HepG2 (cell line): ENCODE measurements at regions not wholly inside any gene's neighbourhood (a gene's known extent, or its start where the extent isn't known, plus 50 kb on each side); places are given as distances from the start of the nearest gene placed in this dataset.

Experiments used
- ATAC-seq: fragments of 200-7000 bp; cut with Tn5 transposase; 3 replicates; pipeline ENCODE4 v1.9.1; 2020; ENCODE audit warnings: mild to moderate bottlenecking, moderate library complexity
- BruUV-seq: library from RNA; stranded (reverse); fragments of 400-500 nt; replicated peaks from 2 replicates; lab custom pipeline; 2021; lab: Mats Ljungman, UMichigan
- CTCF ChIA-PET: fragments of 300-600 bp; formaldehyde crosslinking; extraction: SDS; loops from one replicate; lab custom pipeline; 2021; ENCODE audit warnings: low total read pairs, inconsistent platforms, low intra/inter-chr PET ratio; lab: Yijun Ruan, JAX
- POLR2A ChIA-PET: fragments of 350-600 bp; sonication (Branson Sonifier 250); formaldehyde crosslinking; loops from one replicate; lab custom pipeline; 2020; ENCODE audit warnings: antibody characterized with exemption, inconsistent platforms; lab: Yijun Ruan, JAX
- DNase-seq: peaks from one replicate; pipeline ENCODE4 v3.0.0-alpha.2; 2015; ENCODE audit warnings: low spot score
- FAIRE-seq: peaks from 3 replicates; lab custom pipeline; 2011; peaks lifted over from hg19 to GRCh38; lab: Jason Lieb, UNC
- H2AFZ ChIP-seq: one replicate; pipeline ENCODE4 v1.6.1; 2011; ENCODE audit warnings: low read length, inconsistent platforms
- H3K27ac ChIP-seq: fragments of 300-600 bp; 3 replicates; pipeline ENCODE4 v1.8.0; 2011; ENCODE audit warnings: mixed run types, mild to moderate bottlenecking, mixed read lengths, low read length, inconsistent platforms; ENCODE audit not compliant: insufficient read depth; ENCODE audit errors: extremely low read length
- H3K27me3 ChIP-seq, 2 experiments: fragments of 200-600 bp in 1 of 2; 2 replicates in 1 of 2; 3 replicates in 1 of 2; pipeline versions ENCODE4 v1.6.0 to v1.8.0; 2011; ENCODE audit warnings: low read length in 2 of 2, mild to moderate bottlenecking in 2 of 2, moderate library complexity in 2 of 2, inconsistent platforms in 1 of 2; ENCODE audit not compliant: insufficient read depth in 2 of 2, control insufficient read depth in 1 of 2
- H3K36me3 ChIP-seq, 2 experiments: fragments of 200-600 bp in 1 of 2; replicated peaks in 1 of 2; 2 replicates in 1 of 2; 3 replicates in 1 of 2; pipeline versions ENCODE4 v1.5.1 to v1.8.0; 2011; ENCODE audit warnings: low read length in 2 of 2, inconsistent platforms in 1 of 2; ENCODE audit not compliant: insufficient read depth in 2 of 2, control insufficient read depth in 1 of 2
- H3K4me1 ChIP-seq: 2 replicates; pipeline ENCODE4 v1.5.1; 2012; ENCODE audit warnings: low read length, inconsistent platforms; ENCODE audit not compliant: insufficient read depth
- H3K4me2 ChIP-seq: 2 replicates; pipeline ENCODE4 v1.6.0; 2011; ENCODE audit warnings: low read depth, low read length, inconsistent platforms
- H3K4me3 ChIP-seq, 3 experiments: fragments of 200-600 bp in 1 of 3; sonication (generic), shearing (Covaris generic) in 1 of 3; replicated peaks in 1 of 3; 2 replicates each; pipeline ENCODE4 v1.5.1; 2011 to 2016; ENCODE audit warnings: low read length in 3 of 3, inconsistent platforms in 2 of 3, low read depth in 2 of 3, mild to moderate bottlenecking in 2 of 3, control low read depth in 1 of 3, mixed read lengths in 1 of 3; ENCODE audit not compliant: insufficient read depth in 1 of 3
- H3K79me2 ChIP-seq: one replicate; pipeline ENCODE4 v1.6.1; 2011; ENCODE audit warnings: low read length, inconsistent platforms; ENCODE audit not compliant: insufficient read depth
- H3K9ac ChIP-seq: 2 replicates; pipeline ENCODE4 v1.6.0; 2011; ENCODE audit warnings: mild to moderate bottlenecking, low read depth, low read length, inconsistent platforms; ENCODE audit not compliant: insufficient read depth
- H3K9me3 ChIP-seq: 2 replicates; pipeline ENCODE4 v1.5.1; 2012; ENCODE audit warnings: mild to moderate bottlenecking, low read length
- H4K20me1 ChIP-seq: 2 replicates; pipeline ENCODE4 v1.6.0; 2011; ENCODE audit warnings: inconsistent platforms, mild to moderate bottlenecking, low read length, moderate library complexity; ENCODE audit not compliant: insufficient read depth
- ASH2L ChIP-seq: fragments of 300-600, 200-600 bp; sonication (generic); IDR thresholded peaks from 2 replicates; pipeline ENCODE4 v1.7.0; 2017; ENCODE audit warnings: low read depth, mild to moderate bottlenecking, moderate library complexity, mixed read lengths, low read length; ENCODE audit not compliant: insufficient read length
- ZFY ChIP-seq: sonication (generic); formaldehyde crosslinking; IDR thresholded peaks from 2 replicates; pipeline ENCODE4 v1.4.0; 2020; ENCODE audit warnings: missing genetic modification reagents
- ZNF331 ChIP-seq: sonication (generic); formaldehyde crosslinking; IDR thresholded peaks from 2 replicates; pipeline ENCODE4 v1.4.0; 2020; ENCODE audit warnings: missing genetic modification reagents
- ZNF768 ChIP-seq: sonication (generic); formaldehyde crosslinking; IDR thresholded peaks from 2 replicates; pipeline ENCODE4 v1.4.0; 2020; ENCODE audit warnings: missing genetic modification reagents
- WGBS: methylation state at CpG from one replicate; pipeline ENCODE4 v1.1.6; 2017; ENCODE audit warnings: low lambda C conversion rate; 5-methylcytosine and 5-hydroxymethylcytosine counted together
- in situ Hi-C: cut with HindIII; loops from 2 replicates; pipeline ENCODE4 v1.10.0; 2017; ENCODE audit warnings: low pct_unique_long_range_greater_than_20kb; ENCODE audit not compliant: extremely low pct_ligation_motif_present
- intact Hi-C: fragments of 100-400 bp; cut with micrococcal nuclease; formaldehyde crosslinking; loops from one replicate; pipeline ENCODE4 v1.10.0; 2022; ENCODE audit not compliant: unreplicated experiment

- no peaks in the 10 kb centered on the region for H3K36me3 ChIP-seq
- ChIA-PET POLR2A (no interaction called here), CTCF (no interaction called here)
- intact Hi-C loops (no loop called here), in situ Hi-C loops (no loop called here)
- H3K27me3 ChIP-seq, result peaks cover 6 to 23% of the 10 kb centered on the region in 2 experiments; a peak in 2 of 5 replicates
- H3K9ac ChIP-seq, result no peak overlapping the region
- H3K4me3 ChIP-seq, result no peak overlapping the region
- TF ChIP-seq ZNF331 (CRISPR knock-in tag) (peak; percentile 100), ZFY (CRISPR knock-in tag) (no peak)
- WGBS, result 45% methylated on average over 3 of the region's 5 CpGs
- BruUV-seq, result no TSS peak
- no peak overlapping the region for H3K4me2 ChIP-seq
- no peak overlapping the region for H2AFZ ChIP-seq
- FAIRE-seq (no peak), ATAC-seq (no peak), DNase-seq (no peak)
- peaks cover 13% of the 10 kb centered on the region for H3K9me3 ChIP-seq
- H3K27ac ChIP-seq, result no peak overlapping the region
- peaks cover 15% of the 10 kb centered on the region for H3K4me1 ChIP-seq
- no peaks in the 10 kb centered on the region for H4K20me1 ChIP-seq
- H3K79me2 ChIP-seq, result no peaks in the 10 kb centered on the region
Observed at GRCh38 chr9:129355631-129356030, 177.6 kb upstream of the IER5L start.

GRCh38 chr9:129354498-129354897 lies 176.4 kb upstream of the IER5L start:
- Histone ChIP-seq H3K79me2 (no peaks in the 10 kb centered on the region), H3K36me3 (no peaks in the 10 kb centered on the region), H2AFZ (no peak overlapping the region), H3K4me3 (no peak overlapping the region), H3K9me3 (peaks cover 13% of the 10 kb centered on the region), H3K4me1 (peaks cover 15% of the 10 kb centered on the region), H3K27me3 (peaks cover 6 to 23% of the 10 kb centered on the region in 2 experiments; a peak in 2 of 5 replicates), H3K9ac (no peak overlapping the region), H4K20me1 (no peaks in the 10 kb centered on the region), H3K27ac (no peak overlapping the region), H3K4me2 (no peak overlapping the region)
- intact Hi-C loops (no loop called here), in situ Hi-C loops (no loop called here)
- FAIRE-seq, result no peak
- ChIA-PET CTCF (no interaction called here), POLR2A (no interaction called here)
- no TSS peak for BruUV-seq
- TF ChIP-seq ZNF768 (CRISPR knock-in tag), result peak; percentile 89
- TF ChIP-seq ASH2L, result no peak
- ATAC-seq, result no peak
- 61% methylated on average over 7 of the region's 7 CpGs for WGBS
- DNase-seq, result no peak
